ENCODE measurements at regions not wholly inside any gene's neighbourhood (a gene's known extent, or its start where the extent isn't known, plus 50 kb on each side); places are given as distances from the start of the nearest gene placed in this dataset.
"Not testable (repeated sequence)": the region's sequence is repeated elsewhere in the genome, so short reads cannot be mapped to it uniquely, and the experiment has no call there.

DNA sequence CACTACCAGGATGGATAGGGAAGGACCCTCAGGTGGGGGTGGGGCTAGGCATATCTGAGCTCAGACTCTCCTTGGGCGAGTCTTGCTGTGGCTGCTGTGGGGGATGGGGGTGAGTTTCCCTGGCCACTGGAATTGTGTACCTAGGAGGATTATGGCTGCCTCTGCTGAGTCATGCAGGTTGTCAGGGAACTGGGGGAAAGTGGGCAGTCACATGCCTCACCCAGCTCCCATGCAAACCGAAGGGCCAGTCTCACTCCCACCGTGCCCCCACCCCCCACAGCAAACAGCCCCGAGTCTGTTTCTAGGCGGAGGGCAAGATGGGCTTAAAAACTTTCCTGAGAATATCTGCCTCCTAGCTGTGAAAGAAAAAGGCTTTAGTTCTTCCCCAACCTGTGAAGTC, 210.3 kb upstream of the FERMT1 start:
- peaks cover 0 to 3% of the 10 kb centered on the region in 2 donors for H3K9me3 ChIP-seq
- H3K4me1 ChIP-seq, result no peaks in the 10 kb centered on the region
- DNase-seq, result peak in 1 of 4 donors; percentile 34
- no peak overlapping the region for H3K27ac ChIP-seq
- no peak for ATAC-seq
- H3K27me3 ChIP-seq, result no peaks in the 10 kb centered on the region
- no peaks in the 10 kb centered on the region for H3K36me3 ChIP-seq
- TF ChIP-seq, protein P1, sequence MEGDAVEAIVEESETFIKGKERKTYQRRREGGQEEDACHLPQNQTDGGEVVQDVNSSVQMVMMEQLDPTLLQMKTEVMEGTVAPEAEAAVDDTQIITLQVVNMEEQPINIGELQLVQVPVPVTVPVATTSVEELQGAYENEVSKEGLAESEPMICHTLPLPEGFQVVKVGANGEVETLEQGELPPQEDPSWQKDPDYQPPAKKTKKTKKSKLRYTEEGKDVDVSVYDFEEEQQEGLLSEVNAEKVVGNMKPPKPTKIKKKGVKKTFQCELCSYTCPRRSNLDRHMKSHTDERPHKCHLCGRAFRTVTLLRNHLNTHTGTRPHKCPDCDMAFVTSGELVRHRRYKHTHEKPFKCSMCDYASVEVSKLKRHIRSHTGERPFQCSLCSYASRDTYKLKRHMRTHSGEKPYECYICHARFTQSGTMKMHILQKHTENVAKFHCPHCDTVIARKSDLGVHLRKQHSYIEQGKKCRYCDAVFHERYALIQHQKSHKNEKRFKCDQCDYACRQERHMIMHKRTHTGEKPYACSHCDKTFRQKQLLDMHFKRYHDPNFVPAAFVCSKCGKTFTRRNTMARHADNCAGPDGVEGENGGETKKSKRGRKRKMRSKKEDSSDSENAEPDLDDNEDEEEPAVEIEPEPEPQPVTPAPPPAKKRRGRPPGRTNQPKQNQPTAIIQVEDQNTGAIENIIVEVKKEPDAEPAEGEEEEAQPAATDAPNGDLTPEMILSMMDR (IDR thresholded peaks at IDR 0.05), result no peak
- H3K4me3 ChIP-seq, result no peak overlapping the region
- intact Hi-C loops (cut with DNase I), result no loop called here

DNA sequence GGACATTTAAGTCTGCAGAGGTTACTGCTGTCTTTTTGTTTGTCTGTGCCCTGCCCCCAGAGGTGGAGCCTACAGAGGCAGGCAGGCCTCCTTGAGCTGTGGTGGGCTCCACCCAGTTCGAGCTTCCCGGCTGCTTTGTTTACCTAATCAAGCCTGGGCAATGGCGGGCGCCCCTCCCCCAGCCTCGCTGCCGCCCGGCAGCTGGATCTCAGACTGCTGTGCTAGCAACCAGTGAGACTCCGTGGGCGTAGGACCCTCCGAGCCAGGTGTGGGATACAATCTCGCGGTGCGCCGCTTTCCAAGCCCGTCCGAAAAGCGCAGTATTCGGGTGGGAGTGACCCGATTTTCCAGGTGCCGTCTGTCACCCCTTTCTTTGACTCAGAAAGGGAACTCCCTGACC, 198.4 kb upstream of the FERMT1 start:
- H3K27ac ChIP-seq; H3K36me3 ChIP-seq; intact Hi-C loops (cut with DNase I); H3K4me3 ChIP-seq; ATAC-seq; DNase-seq; H3K27me3 ChIP-seq; H3K4me1 ChIP-seq: not testable (repeated sequence)
- H3K9me3 ChIP-seq, result peaks cover 0 to 17% of the 10 kb centered on the region in 2 donors

DNA sequence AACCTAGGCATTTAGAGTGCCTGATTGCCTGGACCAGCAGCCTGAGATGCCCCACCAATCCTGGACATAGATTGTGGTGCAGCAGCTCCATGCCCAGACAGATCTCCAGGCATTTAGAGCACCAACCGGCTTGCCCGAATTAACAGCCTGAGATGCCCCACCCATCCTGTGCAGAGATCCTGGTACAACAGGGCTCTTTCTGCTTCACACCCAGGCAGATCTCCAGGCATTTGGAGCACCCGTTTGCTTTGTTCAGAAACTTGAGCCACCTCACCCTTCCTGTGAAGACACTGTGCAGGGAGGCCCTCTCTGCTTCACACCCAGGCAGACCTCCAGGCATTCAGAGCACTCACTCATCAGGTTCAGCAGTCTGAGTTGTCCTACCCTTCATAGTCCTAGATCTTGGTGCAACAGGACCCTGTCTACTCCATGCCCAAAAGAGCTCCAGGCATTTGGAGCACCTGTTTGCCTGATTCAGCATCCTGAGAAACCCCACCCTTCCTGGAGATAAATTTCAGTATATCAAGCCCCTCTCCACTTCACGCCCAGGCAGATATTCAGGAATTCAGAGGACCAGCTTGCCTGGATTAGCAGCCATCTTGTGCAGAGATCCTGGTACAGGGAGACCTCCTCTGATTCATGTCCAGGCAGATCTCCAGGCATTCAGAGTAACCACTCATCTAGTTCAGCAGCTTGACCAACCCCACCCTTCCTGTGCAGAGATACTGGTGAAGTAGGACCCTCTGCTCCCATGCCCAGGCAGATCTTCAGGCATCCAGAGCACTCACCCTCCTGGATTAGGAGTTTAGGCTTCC, 189.2 kb upstream of the FERMT1 start:
- Histone ChIP-seq H3K4me3 (no peak overlapping the region), H3K4me1 (no peaks in the 10 kb centered on the region), H3K27me3 (no peaks in the 10 kb centered on the region), H3K27ac (no peak overlapping the region), H3K36me3 (no peaks in the 10 kb centered on the region), H3K9me3 (peaks cover 0 to 34% of the 10 kb centered on the region in 2 donors)
- ATAC-seq, result no peak
- intact Hi-C loops (cut with DNase I), result no loop called here
- no peak for DNase-seq
- TF ChIP-seq, protein P1 (IDR thresholded peaks at IDR 0.05), result no peak

DNA sequence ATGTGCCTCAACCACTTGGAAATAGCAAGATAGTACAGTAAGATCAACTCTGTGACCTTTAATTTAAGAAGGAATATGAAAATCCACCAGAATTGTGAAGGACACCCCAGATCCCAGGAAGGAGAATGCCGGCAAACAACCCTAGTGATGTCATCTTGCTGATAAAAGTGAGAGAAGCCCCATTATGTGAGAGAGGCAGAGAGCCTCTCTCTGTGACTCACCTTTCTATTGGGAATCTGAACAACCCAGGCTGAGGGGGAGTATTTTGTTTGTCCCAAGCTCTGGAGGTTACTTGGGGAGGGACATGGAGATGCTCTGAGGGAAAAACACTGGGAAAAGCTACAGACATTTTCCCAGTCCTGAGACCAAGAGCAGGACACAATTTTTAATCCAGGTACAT, 188.3 kb upstream of the FERMT1 start:
- Histone ChIP-seq H3K4me3 (no peak overlapping the region), H3K4me1 (no peaks in the 10 kb centered on the region), H3K9me3 (peaks cover 0 to 34% of the 10 kb centered on the region in 2 donors), H3K27ac (no peak overlapping the region), H3K36me3 (no peaks in the 10 kb centered on the region), H3K27me3 (no peaks in the 10 kb centered on the region)
- DNase-seq, result no peak
- TF ChIP-seq, protein P1 (IDR thresholded peaks at IDR 0.05), result no peak
- intact Hi-C loops (cut with DNase I), result no loop called here
- ATAC-seq, result no peak

DNA sequence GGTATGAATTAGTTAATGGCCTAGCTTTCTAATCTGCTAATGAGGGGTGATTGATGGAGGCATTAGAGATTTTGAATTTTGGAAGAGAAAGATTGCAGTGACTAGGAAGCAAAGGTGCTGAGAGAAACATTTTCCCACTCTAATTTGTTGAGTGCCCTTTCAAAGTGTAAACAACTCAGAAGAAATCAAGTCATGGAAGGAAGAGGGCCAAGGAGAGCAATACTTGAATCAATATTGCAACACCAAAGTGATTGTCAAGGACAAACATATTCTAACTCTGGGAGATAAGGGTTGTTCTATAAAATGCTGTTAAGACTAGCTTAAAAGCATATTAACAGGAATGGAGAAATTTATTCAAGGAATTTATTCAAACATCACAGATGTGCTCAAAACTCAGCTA, 182.7 kb upstream of the FERMT1 start:
- DNase-seq, result peak in 1 of 4 donors; percentile 16
- no peaks in the 10 kb centered on the region for H3K27me3 ChIP-seq
- intact Hi-C loops (cut with DNase I), result no loop called here
- no peaks in the 10 kb centered on the region for H3K4me1 ChIP-seq
- no peaks in the 10 kb centered on the region for H3K36me3 ChIP-seq
- H3K9me3 ChIP-seq, result peaks cover 0 to 5% of the 10 kb centered on the region in 2 donors
- TF ChIP-seq, protein P1 (IDR thresholded peaks at IDR 0.05), result no peak
- H3K4me3 ChIP-seq, result no peak overlapping the region
- no peak overlapping the region for H3K27ac ChIP-seq
- ATAC-seq, result peak; percentile 73

All from left lung (tissue), 4 donors.